AG09309 (cell line): ENCODE measurements at regions not wholly inside any gene's neighbourhood (a gene's known extent, or its start where the extent isn't known, plus 50 kb on each side); places are given as distances from the start of the nearest gene placed in this dataset.
"Not testable (repeated sequence)": the region's sequence is repeated elsewhere in the genome, so short reads cannot be mapped to it uniquely, and the experiment has no call there.

ENCODE experiments used
- DNase-seq: peaks from one replicate; pipeline ENCODE4 v3.0.0-alpha.2; 2010; ENCODE audit warnings: low read depth
- H3K4me3 ChIP-seq: 2 replicates; pipeline ENCODE4 v1.5.1; 2011; ENCODE audit warnings: mild to moderate bottlenecking, low read depth, low read length, moderate library complexity; ENCODE audit not compliant: control insufficient read depth
- CTCF ChIP-seq: IDR thresholded peaks from 2 replicates; pipeline ENCODE4 v1.5.1; 2011; ENCODE audit warnings: mild to moderate bottlenecking, low read depth, low read length, inconsistent platforms; ENCODE audit not compliant: insufficient read depth, control insufficient read depth; ENCODE audit errors: missing control alignments

DNA sequence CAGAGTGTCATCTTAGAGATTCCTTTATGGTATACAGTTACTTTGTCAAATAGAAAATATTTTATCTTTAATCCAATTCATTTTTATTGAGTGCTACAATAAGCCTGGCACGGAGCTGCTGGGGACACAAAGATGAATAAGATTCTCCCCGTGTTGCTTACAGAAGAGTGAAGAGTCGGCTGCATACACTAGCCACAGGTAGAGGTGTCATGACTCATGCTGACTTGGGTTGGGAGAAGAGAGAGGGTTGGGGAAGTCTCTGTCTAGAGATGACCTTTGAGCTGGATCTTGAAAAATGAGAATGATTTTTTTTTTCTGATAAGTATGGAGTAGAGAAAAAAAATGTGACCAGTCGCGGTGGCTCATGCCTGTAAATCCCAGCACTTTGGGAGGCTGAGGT is 289.9 kb upstream of the CELF2 start:
- DNase-seq: no peak
- no peak overlapping the region for H3K4me3 ChIP-seq
- no peak for TF ChIP-seq CTCF

GRCh38 chr10:10730471-10731043 is 287.1 kb upstream of the CELF2 start:
- TF ChIP-seq CTCF: no peak
- no peak overlapping the region for H3K4me3 ChIP-seq
- no peak for DNase-seq

DNA sequence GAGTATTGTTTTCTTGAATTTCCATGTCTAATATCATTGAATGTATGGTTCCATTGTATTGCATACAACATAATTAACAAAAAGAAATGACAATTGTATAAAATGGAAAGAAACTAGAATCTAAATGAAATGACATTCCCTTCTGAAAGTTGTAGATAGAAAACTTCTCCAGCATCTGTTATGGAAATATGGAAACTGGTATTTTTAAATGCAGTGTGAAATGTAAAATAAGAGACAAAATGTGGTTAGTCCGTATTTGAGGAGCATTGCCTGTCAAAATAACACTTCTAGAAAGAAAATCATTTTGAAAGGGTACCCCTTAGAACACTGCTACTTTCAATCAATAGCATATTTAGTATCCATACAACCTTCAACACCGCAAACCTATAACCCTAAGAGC is 286.3 kb upstream of the CELF2 start:
- DNase-seq: no peak
- no peak overlapping the region for H3K4me3 ChIP-seq
- TF ChIP-seq CTCF: no peak

- H3K4me3 ChIP-seq: no peak overlapping the region
- TF ChIP-seq CTCF: no peak
- DNase-seq: no peak
Measured at GRCh38 chr10:10734356-10735064, 283.2 kb upstream of the CELF2 start.

- TF ChIP-seq CTCF: no peak
- H3K4me3 ChIP-seq: no peak overlapping the region
- no peak for DNase-seq
Measured at GRCh38 chr10:10745291-10745690, 272.4 kb upstream of the CELF2 start.

GRCh38 chr10:10755490-10755889 is 262.2 kb upstream of the CELF2 start:
- no peak overlapping the region for H3K4me3 ChIP-seq
- no peak for DNase-seq
- no peak for TF ChIP-seq CTCF

DNA sequence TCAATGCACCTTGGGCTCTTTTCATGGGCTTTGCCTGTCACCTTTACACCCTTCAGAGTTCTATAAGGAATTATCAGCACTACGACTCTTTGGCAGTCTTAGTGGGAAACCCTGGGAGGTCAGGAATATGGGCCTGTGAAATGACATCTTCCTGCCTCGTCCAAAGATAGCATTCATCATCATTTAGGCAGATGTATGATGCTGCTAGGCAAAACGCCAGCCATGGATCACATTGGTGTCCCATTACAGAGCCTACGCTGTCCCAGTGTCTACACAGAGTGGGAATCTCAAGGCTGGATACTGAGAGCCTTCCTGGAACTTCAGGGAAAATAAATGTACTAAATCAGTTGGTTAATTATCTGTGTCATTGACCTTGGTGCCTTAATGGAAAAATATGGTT is 259.4 kb upstream of the CELF2 start:
- no peak overlapping the region for H3K4me3 ChIP-seq
- no peak for TF ChIP-seq CTCF
- DNase-seq: no peak

- DNase-seq, H3K4me3 ChIP-seq: not testable (repeated sequence)
Measured at GRCh38 chr10:10759806-10760205, 257.9 kb upstream of the CELF2 start.
